ENCODE measurements at regions not wholly inside any gene's neighbourhood (a gene's known extent, or its start where the extent isn't known, plus 50 kb on each side); places are given as distances from the start of the nearest gene placed in this dataset.

DNA sequence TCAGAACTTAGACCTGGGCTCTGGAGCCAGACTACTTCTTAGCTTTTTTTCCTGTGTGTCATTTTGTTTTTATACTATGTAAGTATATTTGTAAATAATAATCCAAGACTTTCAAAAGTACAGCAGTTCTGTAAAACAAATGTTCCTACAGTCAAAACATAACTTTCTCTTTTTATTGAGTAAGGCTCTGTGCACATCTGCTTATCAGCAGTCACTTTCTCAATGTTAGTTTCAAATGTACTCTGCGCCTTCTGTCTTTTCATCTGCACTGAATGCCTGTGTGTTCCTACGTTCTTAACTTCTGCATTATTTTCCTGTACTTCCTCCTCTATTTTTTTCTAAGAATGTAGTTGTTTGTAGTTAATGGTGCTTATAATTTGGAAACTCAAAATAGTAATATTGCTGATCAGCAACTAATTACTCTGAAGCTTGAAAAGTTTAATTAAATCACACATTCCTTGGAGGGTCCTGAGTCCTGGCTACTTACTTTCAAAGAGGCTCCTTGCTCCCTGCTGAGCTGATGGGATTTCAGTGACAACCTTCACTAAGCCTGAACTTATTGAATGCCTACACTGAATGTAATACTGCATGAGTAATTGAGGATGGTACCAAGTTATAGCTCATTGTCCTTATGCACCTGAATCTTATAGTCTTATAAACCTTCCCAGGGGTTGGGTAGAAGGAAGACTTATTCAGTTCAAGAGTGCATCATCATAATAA is 329.9 kb downstream of the KCNJ2 start:
- CTCF ChIA-PET, result no interaction called here
- no peaks in the 10 kb centered on the region for H3K79me2 ChIP-seq (ENCODE audit: low read depth)
- peaks cover 4% of the 10 kb centered on the region; the same call in 1 of the 2 replicates for H3K27me3 ChIP-seq (ENCODE audit: insufficient read depth, low read depth)
- H3K4me1 ChIP-seq (replicated peaks; ENCODE audit: insufficient read depth), result no peaks in the 10 kb centered on the region
- H3F3A ChIP-seq (ENCODE audit: insufficient read depth, low read depth), result no peaks in the 10 kb centered on the region
- no peak for DNase-seq
- H3K4me3 ChIP-seq, result no peak overlapping the region
- no peaks in the 10 kb centered on the region for H3K36me3 ChIP-seq (ENCODE audit: low read depth)
- H3K9me3 ChIP-seq (ENCODE audit: insufficient read depth, low read depth), result no peaks in the 10 kb centered on the region
- H2AFZ ChIP-seq, result no peak overlapping the region
- no TSS peak for BruUV-seq (replicated peaks)
- no peaks in the 10 kb centered on the region for H3K9me2 ChIP-seq (ENCODE audit: insufficient read depth)
- no peak for TF ChIP-seq EZH2 (IDR thresholded peaks at IDR 0.05; ENCODE audit: low read depth)
- TF ChIP-seq, protein P1, sequence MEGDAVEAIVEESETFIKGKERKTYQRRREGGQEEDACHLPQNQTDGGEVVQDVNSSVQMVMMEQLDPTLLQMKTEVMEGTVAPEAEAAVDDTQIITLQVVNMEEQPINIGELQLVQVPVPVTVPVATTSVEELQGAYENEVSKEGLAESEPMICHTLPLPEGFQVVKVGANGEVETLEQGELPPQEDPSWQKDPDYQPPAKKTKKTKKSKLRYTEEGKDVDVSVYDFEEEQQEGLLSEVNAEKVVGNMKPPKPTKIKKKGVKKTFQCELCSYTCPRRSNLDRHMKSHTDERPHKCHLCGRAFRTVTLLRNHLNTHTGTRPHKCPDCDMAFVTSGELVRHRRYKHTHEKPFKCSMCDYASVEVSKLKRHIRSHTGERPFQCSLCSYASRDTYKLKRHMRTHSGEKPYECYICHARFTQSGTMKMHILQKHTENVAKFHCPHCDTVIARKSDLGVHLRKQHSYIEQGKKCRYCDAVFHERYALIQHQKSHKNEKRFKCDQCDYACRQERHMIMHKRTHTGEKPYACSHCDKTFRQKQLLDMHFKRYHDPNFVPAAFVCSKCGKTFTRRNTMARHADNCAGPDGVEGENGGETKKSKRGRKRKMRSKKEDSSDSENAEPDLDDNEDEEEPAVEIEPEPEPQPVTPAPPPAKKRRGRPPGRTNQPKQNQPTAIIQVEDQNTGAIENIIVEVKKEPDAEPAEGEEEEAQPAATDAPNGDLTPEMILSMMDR (conservative IDR thresholded peaks at IDR 0.05), result no peak
- no peaks in the 10 kb centered on the region for H4K20me1 ChIP-seq (ENCODE audit: insufficient read depth)
- no peak overlapping the region for H3K4me2 ChIP-seq
- no peak overlapping the region for H3K27ac ChIP-seq
- POLR2A ChIA-PET (ENCODE audit: unreplicated experiment), result no interaction called here
- intact Hi-C loops (cut with micrococcal nuclease; ENCODE audit: unreplicated experiment), result no loop called here

GRCh38 chr17:70503449-70503848 is 334.1 kb downstream of the KCNJ2 start:
- Histone ChIP-seq H4K20me1 (ENCODE audit: insufficient read depth) (no peaks in the 10 kb centered on the region), H3K79me2 (ENCODE audit: low read depth) (no peaks in the 10 kb centered on the region), H3K9me3 (ENCODE audit: insufficient read depth, low read depth) (no peaks in the 10 kb centered on the region), H2AFZ (no peak overlapping the region), H3K4me1 (replicated peaks; ENCODE audit: insufficient read depth) (no peaks in the 10 kb centered on the region), H3K27me3 (ENCODE audit: insufficient read depth, low read depth) (0 out of 2 replicates have a peak, but pooled peaks cover 4% of the 10 kb centered on the region), H3F3A (ENCODE audit: insufficient read depth, low read depth) (no peaks in the 10 kb centered on the region), H3K9me2 (ENCODE audit: insufficient read depth) (no peaks in the 10 kb centered on the region), H3K36me3 (ENCODE audit: low read depth) (no peaks in the 10 kb centered on the region), H3K4me3 (no peak overlapping the region), H3K4me2 (no peak overlapping the region), H3K27ac (no peak overlapping the region)
- intact Hi-C loops (cut with micrococcal nuclease; ENCODE audit: unreplicated experiment), result no loop called here
- ChIA-PET POLR2A (ENCODE audit: unreplicated experiment) (no interaction called here), CTCF (no interaction called here)
- DNase-seq, result no peak
- BruUV-seq (replicated peaks), result no TSS peak
- no peak for TF ChIP-seq EZH2 (IDR thresholded peaks at IDR 0.05; ENCODE audit: low read depth)
- TF ChIP-seq, protein P1 (conservative IDR thresholded peaks at IDR 0.05), result no peak

GRCh38 chr17:70510288-70510687 is 341.0 kb downstream of the KCNJ2 start:
- Histone ChIP-seq H3K27me3 (ENCODE audit: insufficient read depth, low read depth) (no peaks in the 10 kb centered on the region), H3K36me3 (ENCODE audit: low read depth) (no peaks in the 10 kb centered on the region), H3K4me1 (replicated peaks; ENCODE audit: insufficient read depth) (no peaks in the 10 kb centered on the region), H3K27ac (no peak overlapping the region), H3K4me2 (no peak overlapping the region), H2AFZ (no peak overlapping the region), H3K9me3 (ENCODE audit: insufficient read depth, low read depth) (no peaks in the 10 kb centered on the region), H4K20me1 (ENCODE audit: insufficient read depth) (no peaks in the 10 kb centered on the region), H3K4me3 (no peak overlapping the region), H3F3A (ENCODE audit: insufficient read depth, low read depth) (no peaks in the 10 kb centered on the region), H3K9me2 (ENCODE audit: insufficient read depth) (0 out of 2 replicates have a peak, but pooled peaks cover 7% of the 10 kb centered on the region), H3K79me2 (ENCODE audit: low read depth) (no peaks in the 10 kb centered on the region)
- ChIA-PET POLR2A (ENCODE audit: unreplicated experiment) (no interaction called here), CTCF (no interaction called here)
- intact Hi-C loops (cut with micrococcal nuclease; ENCODE audit: unreplicated experiment), result no loop called here
- BruUV-seq (replicated peaks), result no TSS peak
- DNase-seq, result no peak
- TF ChIP-seq, protein P1 (conservative IDR thresholded peaks at IDR 0.05), result no peak
- no peak for TF ChIP-seq EZH2 (IDR thresholded peaks at IDR 0.05; ENCODE audit: low read depth)

Data from PC-9 (cell line).